HEK293 (cell line): ENCODE measurements at regions not wholly inside any gene's neighbourhood (a gene's known extent, or its start where the extent isn't known, plus 50 kb on each side); places are given as distances from the start of the nearest gene placed in this dataset.
"Not testable (repeated sequence)": the region's sequence is repeated elsewhere in the genome, so short reads cannot be mapped to it uniquely, and the experiment has no call there.

Experiments
- CTCF ChIA-PET: fragments of 350-600 bp; formaldehyde crosslinking; extraction: SDS; loops from one replicate; lab custom pipeline; 2021; ENCODE audit warnings: antibody characterized with exemption; lab: Yijun Ruan, JAX
- POLR2A ChIA-PET: fragments of 300-600 bp; formaldehyde crosslinking; extraction: SDS; loops from one replicate; lab custom pipeline; 2020; ENCODE audit warnings: antibody characterized with exemption, inconsistent platforms; lab: Yijun Ruan, JAX
- H3K27ac ChIP-seq: fragments of 200-500 bp; sonication (Bioruptor generic); 2 replicates; pipeline ENCODE4 v1.5.1; 2014; ENCODE audit warnings: low read depth, low read length, control low read depth, inconsistent platforms; ENCODE audit errors: extremely low read depth
- H3K36me3 ChIP-seq, 2 experiments: fragments of 200-500 bp in 1 of 2; sonication (Bioruptor generic) in 1 of 2; 1 replicate in 1 of 2; 2 replicates in 1 of 2; pipeline ENCODE4 v1.5.1; 2014 to 2017; ENCODE audit warnings: inconsistent platforms in 2 of 2, low read length in 2 of 2; ENCODE audit not compliant: control insufficient read depth in 2 of 2, insufficient read depth in 1 of 2
- H3K4me1 ChIP-seq: fragments of 200-500 bp; sonication (Bioruptor generic); 2 replicates; pipeline ENCODE4 v1.5.1; 2014; ENCODE audit warnings: mild to moderate bottlenecking, low read length, inconsistent platforms; ENCODE audit not compliant: control insufficient read depth, insufficient read depth
- H3K4me3 ChIP-seq: 2 replicates; pipeline ENCODE4 v1.5.1; 2011; ENCODE audit warnings: low read depth, mild to moderate bottlenecking, control low read depth, low read length, moderate library complexity
- H3K9me3 ChIP-seq: fragments of 200-500 bp; sonication (Bioruptor generic); 2 replicates; pipeline ENCODE4 v1.5.1; 2014; ENCODE audit warnings: low read depth, low read length, inconsistent platforms; ENCODE audit not compliant: control insufficient read depth, insufficient read depth
- ZBTB10 ChIP-seq: fragments of 450-650 bp; formaldehyde crosslinking; IDR thresholded peaks from 2 replicates; pipeline ENCODE4 v1.5.1; 2016; ENCODE audit warnings: missing biosample characterization, missing genetic modification characterization
- ZBTB8A ChIP-seq: fragments of 450-650 bp; formaldehyde crosslinking; IDR thresholded peaks from 2 replicates; pipeline ENCODE4 v1.5.1; 2016; ENCODE audit warnings: missing biosample characterization, missing genetic modification characterization
- ZNF2 ChIP-seq: fragments of 450-650 bp; formaldehyde crosslinking; IDR thresholded peaks from 2 replicates; pipeline ENCODE4 v1.5.1; 2016; ENCODE audit warnings: missing biosample characterization, missing genetic modification characterization
- ZNF423 ChIP-seq: fragments of 450-650 bp; formaldehyde crosslinking; IDR thresholded peaks from 2 replicates; pipeline ENCODE4 v1.5.1; 2016; ENCODE audit warnings: missing biosample characterization, missing genetic modification characterization
- ZNF433 ChIP-seq: fragments of 450-650 bp; formaldehyde crosslinking; IDR thresholded peaks from 2 replicates; pipeline ENCODE4 v1.5.1; 2016; ENCODE audit warnings: missing biosample characterization, missing genetic modification characterization, low read depth
- ZNF544 ChIP-seq: fragments of 450-650 bp; formaldehyde crosslinking; IDR thresholded peaks from 2 replicates; pipeline ENCODE4 v1.5.0; 2017; ENCODE audit warnings: missing biosample characterization, missing genetic modification characterization
- ZNF548 ChIP-seq: fragments of 450-650 bp; formaldehyde crosslinking; IDR thresholded peaks from 2 replicates; pipeline ENCODE4 v1.5.1; 2016; ENCODE audit warnings: missing biosample characterization, missing genetic modification characterization
- ZNF596 ChIP-seq: fragments of 450-650 bp; IDR thresholded peaks from 2 replicates; pipeline ENCODE4 v1.5.0; 2018; ENCODE audit warnings: missing biosample characterization, mild to moderate bottlenecking, missing genetic modification characterization, moderate library complexity
- ZNF610 ChIP-seq: fragments of 450-650 bp; formaldehyde crosslinking; IDR thresholded peaks from 2 replicates; pipeline ENCODE4 v1.5.1; 2016; ENCODE audit warnings: missing biosample characterization, missing genetic modification characterization, borderline replicate concordance
- ZNF639 ChIP-seq: fragments of 450-650 bp; formaldehyde crosslinking; IDR thresholded peaks from 2 replicates; pipeline ENCODE4 v1.5.1; 2016; ENCODE audit warnings: missing biosample characterization, missing genetic modification characterization
- ZNF792 ChIP-seq: fragments of 450-650 bp; formaldehyde crosslinking; IDR thresholded peaks from 2 replicates; pipeline ENCODE4 v1.5.1; 2016; ENCODE audit warnings: missing biosample characterization, missing genetic modification characterization
- TF ChIP-seq, protein P1 (sequence below): fragments of 450-650 bp; formaldehyde crosslinking; IDR thresholded peaks from 2 replicates; pipeline ENCODE4 v1.5.1; 2016; ENCODE audit warnings: missing biosample characterization, missing genetic modification characterization, low read depth

DNA sequence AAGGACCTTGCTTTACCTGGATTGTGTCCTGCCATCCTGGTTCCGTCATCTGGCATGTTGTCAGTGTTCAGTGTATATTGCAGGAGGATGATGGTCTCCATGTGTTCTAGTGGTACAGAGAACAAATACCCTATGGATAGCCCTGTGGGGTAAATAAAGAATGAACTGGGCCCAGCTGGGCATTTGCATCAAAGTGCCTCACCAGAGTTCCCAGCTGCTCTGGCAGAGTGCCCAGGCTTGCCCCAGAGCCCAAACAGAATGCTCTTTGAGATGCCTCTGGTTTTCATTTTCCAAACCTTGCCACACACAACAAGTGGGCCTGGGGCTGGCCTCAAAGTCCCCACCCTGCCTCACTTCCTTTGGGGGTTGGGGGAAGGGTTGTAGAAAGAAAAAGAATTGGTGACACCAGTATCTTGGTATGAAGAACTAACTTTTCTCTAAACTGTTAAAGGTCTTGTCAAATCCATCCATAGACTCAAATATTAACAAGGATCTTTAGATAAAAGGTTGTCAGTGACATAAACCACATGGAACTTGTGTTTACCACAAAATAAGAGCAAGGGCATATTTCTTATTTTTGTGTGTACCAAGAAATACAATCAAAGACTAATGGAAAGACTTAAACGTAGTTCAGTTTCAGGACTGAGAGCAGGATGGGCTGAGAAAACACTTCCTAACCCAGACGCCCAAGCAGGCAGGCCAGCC is 82.2 kb downstream of the LMO4 start:
- Histone ChIP-seq H3K4me3 (no peak overlapping the region), H3K36me3 (no peaks in the 10 kb centered on the region), H3K27ac (no peak overlapping the region), H3K4me1 (no peaks in the 10 kb centered on the region), H3K9me3 (no peaks in the 10 kb centered on the region)
- TF ChIP-seq ZNF792 (no peak), ZBTB8A (tag by site-specific recombination) (no peak), ZNF544 (tag by site-specific recombination) (no peak)
- ChIA-PET POLR2A (no interaction called here), CTCF (no interaction called here)

- H3K4me3 ChIP-seq, H3K36me3 ChIP-seq, H3K27ac ChIP-seq, POLR2A ChIA-PET, H3K9me3 ChIP-seq, H3K4me1 ChIP-seq: not testable (repeated sequence)
- CTCF ChIA-PET: interaction anchor here (0.7 kb wide), 1 partner anchor 279 kb away, joined by 4 read pairs; no protein-coding TSS in a partner anchor
These were observed 85.2 kb downstream of the LMO4 start for GRCh38 chr1:87413846-87414245.

- Histone ChIP-seq H3K4me3 (no peak overlapping the region), H3K9me3 (no peaks in the 10 kb centered on the region), H3K4me1 (no peaks in the 10 kb centered on the region), H3K36me3 (no peaks in the 10 kb centered on the region), H3K27ac (no peak overlapping the region)
- TF ChIP-seq ZBTB10 (tag by site-specific recombination) (no peak), ZNF639 (tag by site-specific recombination) (no peak), ZNF2 (tag by site-specific recombination) (no peak), ZNF544 (tag by site-specific recombination) (no peak), ZNF596 (tag by site-specific recombination) (no peak), ZNF433 (tag by site-specific recombination) (no peak), ZNF610 (no peak)
- TF ChIP-seq, protein P1, sequence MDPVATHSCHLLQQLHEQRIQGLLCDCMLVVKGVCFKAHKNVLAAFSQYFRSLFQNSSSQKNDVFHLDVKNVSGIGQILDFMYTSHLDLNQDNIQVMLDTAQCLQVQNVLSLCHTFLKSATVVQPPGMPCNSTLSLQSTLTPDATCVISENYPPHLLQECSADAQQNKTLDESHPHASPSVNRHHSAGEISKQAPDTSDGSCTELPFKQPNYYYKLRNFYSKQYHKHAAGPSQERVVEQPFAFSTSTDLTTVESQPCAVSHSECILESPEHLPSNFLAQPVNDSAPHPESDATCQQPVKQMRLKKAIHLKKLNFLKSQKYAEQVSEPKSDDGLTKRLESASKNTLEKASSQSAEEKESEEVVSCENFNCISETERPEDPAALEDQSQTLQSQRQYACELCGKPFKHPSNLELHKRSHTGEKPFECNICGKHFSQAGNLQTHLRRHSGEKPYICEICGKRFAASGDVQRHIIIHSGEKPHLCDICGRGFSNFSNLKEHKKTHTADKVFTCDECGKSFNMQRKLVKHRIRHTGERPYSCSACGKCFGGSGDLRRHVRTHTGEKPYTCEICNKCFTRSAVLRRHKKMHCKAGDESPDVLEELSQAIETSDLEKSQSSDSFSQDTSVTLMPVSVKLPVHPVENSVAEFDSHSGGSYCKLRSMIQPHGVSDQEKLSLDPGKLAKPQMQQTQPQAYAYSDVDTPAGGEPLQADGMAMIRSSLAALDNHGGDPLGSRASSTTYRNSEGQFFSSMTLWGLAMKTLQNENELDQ (tag by site-specific recombination): no peak
- CTCF ChIA-PET: no interaction called here
- POLR2A ChIA-PET: no interaction called here
These were observed 89.4 kb downstream of the LMO4 start for GRCh38 chr1:87418048-87418447.

- TF ChIP-seq ZNF548 (tag by site-specific recombination): peak; percentile 83
- no peak for TF ChIP-seq ZNF423 (tag by site-specific recombination)
- H3K4me3 ChIP-seq: no peak overlapping the region
- H3K27ac ChIP-seq: no peak overlapping the region
- no peaks in the 10 kb centered on the region for H3K36me3 ChIP-seq
- H3K4me1 ChIP-seq: no peaks in the 10 kb centered on the region
- ChIA-PET CTCF (no interaction called here), POLR2A (no interaction called here)
- H3K9me3 ChIP-seq: no peaks in the 10 kb centered on the region
These were observed 93.1 kb downstream of the LMO4 start for GRCh38 chr1:87421809-87422208.
